HepG2 (cell line): ENCODE measurements at regions not wholly inside any gene's neighbourhood (a gene's known extent, or its start where the extent isn't known, plus 50 kb on each side); places are given as distances from the start of the nearest gene placed in this dataset.

Source experiments
- ATAC-seq: fragments of 200-7000 bp; cut with Tn5 transposase; 3 replicates; pipeline ENCODE4 v1.9.1; 2020; ENCODE audit warnings: mild to moderate bottlenecking, moderate library complexity
- BruUV-seq: library from RNA; stranded (reverse); fragments of 400-500 nt; replicated peaks from 2 replicates; lab custom pipeline; 2021; lab: Mats Ljungman, UMichigan
- CTCF ChIA-PET: fragments of 300-600 bp; formaldehyde crosslinking; extraction: SDS; loops from one replicate; lab custom pipeline; 2021; ENCODE audit warnings: low total read pairs, inconsistent platforms, low intra/inter-chr PET ratio; lab: Yijun Ruan, JAX
- POLR2A ChIA-PET: fragments of 350-600 bp; sonication (Branson Sonifier 250); formaldehyde crosslinking; loops from one replicate; lab custom pipeline; 2020; ENCODE audit warnings: antibody characterized with exemption, inconsistent platforms; lab: Yijun Ruan, JAX
- DNase-seq: peaks from one replicate; pipeline ENCODE4 v3.0.0-alpha.2; 2015; ENCODE audit warnings: low spot score
- FAIRE-seq: peaks from 3 replicates; lab custom pipeline; 2011; peaks lifted over from hg19 to GRCh38; lab: Jason Lieb, UNC
- H2AFZ ChIP-seq: one replicate; pipeline ENCODE4 v1.6.1; 2011; ENCODE audit warnings: low read length, inconsistent platforms
- H3K27ac ChIP-seq: fragments of 300-600 bp; 3 replicates; pipeline ENCODE4 v1.8.0; 2011; ENCODE audit warnings: mixed run types, mild to moderate bottlenecking, mixed read lengths, low read length, inconsistent platforms; ENCODE audit not compliant: insufficient read depth; ENCODE audit errors: extremely low read length
- H3K27me3 ChIP-seq, 2 experiments: fragments of 200-600 bp in 1 of 2; 2 replicates in 1 of 2; 3 replicates in 1 of 2; pipeline versions ENCODE4 v1.6.0 to v1.8.0; 2011; ENCODE audit warnings: low read length in 2 of 2, mild to moderate bottlenecking in 2 of 2, moderate library complexity in 2 of 2, inconsistent platforms in 1 of 2; ENCODE audit not compliant: insufficient read depth in 2 of 2, control insufficient read depth in 1 of 2
- H3K36me3 ChIP-seq, 2 experiments: fragments of 200-600 bp in 1 of 2; replicated peaks in 1 of 2; 2 replicates in 1 of 2; 3 replicates in 1 of 2; pipeline versions ENCODE4 v1.5.1 to v1.8.0; 2011; ENCODE audit warnings: low read length in 2 of 2, inconsistent platforms in 1 of 2; ENCODE audit not compliant: insufficient read depth in 2 of 2, control insufficient read depth in 1 of 2
- H3K4me1 ChIP-seq: 2 replicates; pipeline ENCODE4 v1.5.1; 2012; ENCODE audit warnings: low read length, inconsistent platforms; ENCODE audit not compliant: insufficient read depth
- H3K4me2 ChIP-seq: 2 replicates; pipeline ENCODE4 v1.6.0; 2011; ENCODE audit warnings: low read depth, low read length, inconsistent platforms
- H3K4me3 ChIP-seq, 3 experiments: fragments of 200-600 bp in 1 of 3; sonication (generic), shearing (Covaris generic) in 1 of 3; replicated peaks in 1 of 3; 2 replicates each; pipeline ENCODE4 v1.5.1; 2011 to 2016; ENCODE audit warnings: low read length in 3 of 3, inconsistent platforms in 2 of 3, low read depth in 2 of 3, mild to moderate bottlenecking in 2 of 3, control low read depth in 1 of 3, mixed read lengths in 1 of 3; ENCODE audit not compliant: insufficient read depth in 1 of 3
- H3K79me2 ChIP-seq: one replicate; pipeline ENCODE4 v1.6.1; 2011; ENCODE audit warnings: low read length, inconsistent platforms; ENCODE audit not compliant: insufficient read depth
- H3K9ac ChIP-seq: 2 replicates; pipeline ENCODE4 v1.6.0; 2011; ENCODE audit warnings: mild to moderate bottlenecking, low read depth, low read length, inconsistent platforms; ENCODE audit not compliant: insufficient read depth
- H3K9me3 ChIP-seq: 2 replicates; pipeline ENCODE4 v1.5.1; 2012; ENCODE audit warnings: mild to moderate bottlenecking, low read length
- H4K20me1 ChIP-seq: 2 replicates; pipeline ENCODE4 v1.6.0; 2011; ENCODE audit warnings: inconsistent platforms, mild to moderate bottlenecking, low read length, moderate library complexity; ENCODE audit not compliant: insufficient read depth
- MAF1 ChIP-seq: sonication (generic); formaldehyde crosslinking; IDR thresholded peaks from 2 replicates; pipeline ENCODE4 v1.5.0; 2020; ENCODE audit warnings: missing genetic modification reagents, borderline replicate concordance
- MXD1 ChIP-seq: sonication (generic); formaldehyde crosslinking; IDR thresholded peaks from 2 replicates; pipeline ENCODE4 v1.4.0; 2020; ENCODE audit warnings: mild to moderate bottlenecking, missing genetic modification reagents
- NR2F6 ChIP-seq, 2 experiments: IDR thresholded peaks; 2 replicates each; pipeline ENCODE4 v1.6.1; 2016; ENCODE audit warnings: antibody characterized with exemption in 1 of 2, mild to moderate bottlenecking in 1 of 2
- STAT5B ChIP-seq: sonication (generic); formaldehyde crosslinking; IDR thresholded peaks from 2 replicates; pipeline ENCODE4 v1.4.0; 2020; ENCODE audit warnings: missing genetic modification reagents
- ZNF232 ChIP-seq: sonication (generic); formaldehyde crosslinking; IDR thresholded peaks from 2 replicates; pipeline ENCODE4 v1.4.0; 2020; ENCODE audit warnings: missing genetic modification reagents, borderline replicate concordance
- ZNF562 ChIP-seq: sonication (generic); formaldehyde crosslinking; IDR thresholded peaks from 2 replicates; pipeline ENCODE4 v1.8.0; 2022; ENCODE audit warnings: missing genetic modification reagents, borderline replicate concordance
- ZNF619 ChIP-seq: sonication (generic); formaldehyde crosslinking; IDR thresholded peaks from 2 replicates; pipeline ENCODE4 v1.4.0; 2020; ENCODE audit warnings: mild to moderate bottlenecking, missing genetic modification reagents
- ZNF724P ChIP-seq: sonication (generic); formaldehyde crosslinking; IDR thresholded peaks from 2 replicates; pipeline ENCODE4 v1.8.0; 2022; ENCODE audit warnings: missing genetic modification reagents, borderline replicate concordance
- WGBS: methylation state at CpG from one replicate; pipeline ENCODE4 v1.1.6; 2017; ENCODE audit warnings: low lambda C conversion rate; 5-methylcytosine and 5-hydroxymethylcytosine counted together
- in situ Hi-C: cut with HindIII; loops from 2 replicates; pipeline ENCODE4 v1.10.0; 2017; ENCODE audit warnings: low pct_unique_long_range_greater_than_20kb; ENCODE audit not compliant: extremely low pct_ligation_motif_present
- intact Hi-C: fragments of 100-400 bp; cut with micrococcal nuclease; formaldehyde crosslinking; loops from one replicate; pipeline ENCODE4 v1.10.0; 2022; ENCODE audit not compliant: unreplicated experiment
- TF ChIP-seq, protein P1 (sequence below): IDR thresholded peaks from 2 replicates; pipeline ENCODE4 v1.6.1; 2016; ENCODE audit warnings: missing compliant biosample characterization, missing genetic modification reagents, borderline replicate concordance
- TF ChIP-seq, protein P2 (sequence below): sonication (generic); formaldehyde crosslinking; IDR thresholded peaks from 2 replicates; pipeline ENCODE4 v1.5.1; 2020; ENCODE audit warnings: missing genetic modification reagents, mild to moderate bottlenecking, borderline replicate concordance
- TF ChIP-seq, protein P3 (sequence below): fragments of 450-650 bp; IDR thresholded peaks from 2 replicates; pipeline ENCODE4 v1.6.1; 2017
- TF ChIP-seq, protein P4 (sequence below): sonication (generic); formaldehyde crosslinking; IDR thresholded peaks from 2 replicates; pipeline ENCODE4 v1.8.1; 2023; ENCODE audit warnings: mild to moderate bottlenecking, moderate library complexity, missing genetic modification reagents

DNA sequence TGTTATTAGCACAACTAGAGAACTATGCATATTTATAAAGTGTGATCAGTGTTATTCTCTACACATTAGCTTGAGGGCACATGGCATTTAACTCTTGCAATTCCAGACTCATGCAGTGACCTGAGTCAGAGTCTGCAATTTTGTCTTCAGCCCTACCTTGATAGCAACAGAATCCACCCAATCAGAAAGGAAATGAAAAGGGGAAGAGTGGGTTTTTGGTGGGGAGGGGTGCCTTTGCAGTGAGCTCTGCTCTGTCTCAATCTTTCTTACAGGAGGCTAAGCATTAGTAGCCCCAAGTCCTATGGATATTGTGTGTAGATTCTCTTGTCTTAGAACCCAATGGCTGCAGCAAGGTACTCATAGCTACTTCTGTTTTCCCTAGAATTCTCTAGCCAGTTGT is 489.2 kb downstream of the DHX35 start:
- no peaks in the 10 kb centered on the region for H4K20me1 ChIP-seq
- no TSS peak for BruUV-seq
- H3K27ac ChIP-seq = no peak overlapping the region
- POLR2A ChIA-PET = no interaction called here
- FAIRE-seq (no peak), DNase-seq (no peak), ATAC-seq (no peak)
- no peaks in the 10 kb centered on the region for H3K79me2 ChIP-seq
- H3K27me3 ChIP-seq = no peaks in the 10 kb centered on the region
- peaks cover 36% of the 10 kb centered on the region for H3K9me3 ChIP-seq
- CTCF ChIA-PET = no interaction called here
- H3K4me2 ChIP-seq = no peak overlapping the region
- intact Hi-C loops = no loop called here
- no peak overlapping the region for H3K4me3 ChIP-seq
- TF ChIP-seq, protein P1, sequence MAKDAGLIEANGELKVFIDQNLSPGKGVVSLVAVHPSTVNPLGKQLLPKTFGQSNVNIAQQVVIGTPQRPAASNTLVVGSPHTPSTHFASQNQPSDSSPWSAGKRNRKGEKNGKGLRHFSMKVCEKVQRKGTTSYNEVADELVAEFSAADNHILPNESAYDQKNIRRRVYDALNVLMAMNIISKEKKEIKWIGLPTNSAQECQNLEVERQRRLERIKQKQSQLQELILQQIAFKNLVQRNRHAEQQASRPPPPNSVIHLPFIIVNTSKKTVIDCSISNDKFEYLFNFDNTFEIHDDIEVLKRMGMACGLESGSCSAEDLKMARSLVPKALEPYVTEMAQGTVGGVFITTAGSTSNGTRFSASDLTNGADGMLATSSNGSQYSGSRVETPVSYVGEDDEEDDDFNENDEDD (CRISPR knock-in tag) = no peak
- in situ Hi-C loops = no loop called here
- no peaks in the 10 kb centered on the region for H3K36me3 ChIP-seq
- H3K4me1 ChIP-seq = no peaks in the 10 kb centered on the region
- H3K9ac ChIP-seq = no peak overlapping the region
- no peak overlapping the region for H2AFZ ChIP-seq

- H3K36me3 ChIP-seq = no peaks in the 10 kb centered on the region
- no peaks in the 10 kb centered on the region for H3K4me1 ChIP-seq
- ATAC-seq (no peak), DNase-seq (no peak), FAIRE-seq (no peak)
- POLR2A ChIA-PET = no interaction called here
- H4K20me1 ChIP-seq = no peaks in the 10 kb centered on the region
- H3K79me2 ChIP-seq = no peaks in the 10 kb centered on the region
- no peak overlapping the region for H3K9ac ChIP-seq
- intact Hi-C loops = no loop called here
- peaks cover 43% of the 10 kb centered on the region for H3K9me3 ChIP-seq
- 0% methylated on average over 2 of the region's 2 CpGs for WGBS
- no TSS peak for BruUV-seq
- H3K27ac ChIP-seq = no peak overlapping the region
- H2AFZ ChIP-seq = no peak overlapping the region
- H3K4me3 ChIP-seq = no peak overlapping the region
- CTCF ChIA-PET = no interaction called here
- in situ Hi-C loops = loop anchor here (10.0 kb wide), 1 partner anchor 58 kb away; no protein-coding TSS in a partner anchor
- H3K27me3 ChIP-seq = no peaks in the 10 kb centered on the region
- H3K4me2 ChIP-seq = no peak overlapping the region
- TF ChIP-seq ZNF724P (no peak), STAT5B (CRISPR knock-in tag) (no peak), ZNF619 (no peak), NR2F6 (IDR thresholded peaks at IDR 0.05) (no peak), NR2F6 (CRISPR knock-in tag; IDR thresholded peaks at IDR 0.05) (no peak), ZNF562 (CRISPR knock-in tag) (no peak), MXD1 (CRISPR knock-in tag) (no peak), ZNF232 (CRISPR knock-in tag) (no peak), MAF1 (CRISPR knock-in tag) (no peak)
- TF ChIP-seq, protein P2, sequence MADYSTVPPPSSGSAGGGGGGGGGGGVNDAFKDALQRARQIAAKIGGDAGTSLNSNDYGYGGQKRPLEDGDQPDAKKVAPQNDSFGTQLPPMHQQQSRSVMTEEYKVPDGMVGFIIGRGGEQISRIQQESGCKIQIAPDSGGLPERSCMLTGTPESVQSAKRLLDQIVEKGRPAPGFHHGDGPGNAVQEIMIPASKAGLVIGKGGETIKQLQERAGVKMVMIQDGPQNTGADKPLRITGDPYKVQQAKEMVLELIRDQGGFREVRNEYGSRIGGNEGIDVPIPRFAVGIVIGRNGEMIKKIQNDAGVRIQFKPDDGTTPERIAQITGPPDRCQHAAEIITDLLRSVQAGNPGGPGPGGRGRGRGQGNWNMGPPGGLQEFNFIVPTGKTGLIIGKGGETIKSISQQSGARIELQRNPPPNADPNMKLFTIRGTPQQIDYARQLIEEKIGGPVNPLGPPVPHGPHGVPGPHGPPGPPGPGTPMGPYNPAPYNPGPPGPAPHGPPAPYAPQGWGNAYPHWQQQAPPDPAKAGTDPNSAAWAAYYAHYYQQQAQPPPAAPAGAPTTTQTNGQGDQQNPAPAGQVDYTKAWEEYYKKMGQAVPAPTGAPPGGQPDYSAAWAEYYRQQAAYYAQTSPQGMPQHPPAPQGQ (CRISPR knock-in tag) = no peak
- TF ChIP-seq, protein P3, sequence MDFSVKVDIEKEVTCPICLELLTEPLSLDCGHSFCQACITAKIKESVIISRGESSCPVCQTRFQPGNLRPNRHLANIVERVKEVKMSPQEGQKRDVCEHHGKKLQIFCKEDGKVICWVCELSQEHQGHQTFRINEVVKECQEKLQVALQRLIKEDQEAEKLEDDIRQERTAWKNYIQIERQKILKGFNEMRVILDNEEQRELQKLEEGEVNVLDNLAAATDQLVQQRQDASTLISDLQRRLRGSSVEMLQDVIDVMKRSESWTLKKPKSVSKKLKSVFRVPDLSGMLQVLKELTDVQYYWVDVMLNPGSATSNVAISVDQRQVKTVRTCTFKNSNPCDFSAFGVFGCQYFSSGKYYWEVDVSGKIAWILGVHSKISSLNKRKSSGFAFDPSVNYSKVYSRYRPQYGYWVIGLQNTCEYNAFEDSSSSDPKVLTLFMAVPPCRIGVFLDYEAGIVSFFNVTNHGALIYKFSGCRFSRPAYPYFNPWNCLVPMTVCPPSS = no peak
- TF ChIP-seq, protein P4, sequence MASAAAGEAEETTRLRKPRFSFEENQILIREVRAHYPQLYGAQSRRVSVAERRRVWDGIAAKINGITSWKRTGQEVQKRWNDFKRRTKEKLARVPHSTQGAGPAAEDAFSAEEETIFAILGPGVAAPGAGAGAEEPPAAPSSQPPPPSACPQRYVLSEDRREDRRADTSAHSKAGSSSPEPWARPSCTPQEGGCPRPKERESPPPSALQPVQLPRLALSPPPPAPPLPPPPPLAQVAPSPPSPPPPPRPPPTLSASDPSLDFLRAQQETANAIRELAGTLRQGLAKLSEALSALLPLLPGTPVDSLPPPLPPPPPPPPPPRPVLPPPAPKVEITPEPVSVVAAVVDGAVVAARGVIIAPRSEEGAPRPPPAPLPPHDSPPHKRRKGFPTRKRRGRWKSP (CRISPR knock-in tag) = no peak
Observed at GRCh38 chr20:39446397-39446796, 484.3 kb downstream of the DHX35 start.
